Panc1 (cell line): ENCODE measurements at regions not wholly inside any gene's neighbourhood (a gene's known extent, or its start where the extent isn't known, plus 50 kb on each side); places are given as distances from the start of the nearest gene placed in this dataset.

Source experiments
- CTCF ChIP-seq: fragments of 450-650 bp; IDR thresholded peaks from 2 replicates; pipeline ENCODE4 v1.5.1; 2017; ENCODE audit warnings: mild to moderate bottlenecking
- POLR2AphosphoS5 ChIP-seq: IDR thresholded peaks from 2 replicates; pipeline ENCODE4 v1.6.1; 2012; ENCODE audit warnings: mild to moderate bottlenecking, low read depth, low read length, moderate library complexity
- REST ChIP-seq, 2 experiments: IDR thresholded peaks; 2 replicates each; pipeline ENCODE4 v1.6.1; 2011 to 2012; ENCODE audit warnings: low read depth in 2 of 2, control low read depth in 1 of 2, low read length in 1 of 2, mild to moderate bottlenecking in 1 of 2, moderate library complexity in 1 of 2; ENCODE audit not compliant: insufficient read depth in 1 of 2
- SIN3A ChIP-seq: IDR thresholded peaks from 2 replicates; pipeline ENCODE4 v1.6.1; 2012; ENCODE audit warnings: low read depth, mild to moderate bottlenecking, low read length, moderate library complexity, borderline replicate concordance; ENCODE audit not compliant: insufficient read depth
- TCF7L2 ChIP-seq: IDR thresholded peaks from 2 replicates; pipeline ENCODE4 v1.6.1; 2011; ENCODE audit warnings: mild to moderate bottlenecking, low read depth, low read length, inconsistent platforms

- TF ChIP-seq CTCF: no peak
- no peak for TF ChIP-seq TCF7L2
- TF ChIP-seq POLR2AphosphoS5: no peak
- TF ChIP-seq REST (IDR thresholded peaks at IDR 0.05; ENCODE audit: insufficient read depth in 1 of 2, low read depth in 2 of 2, low read length in 1 of 2): no peak
- no peak for TF ChIP-seq SIN3A
Observed at GRCh38 chr13:107330484-107330883, 762.5 kb upstream of the ARGLU1 start.
